ENCODE measurements at regions not wholly inside any gene's neighbourhood (a gene's known extent, or its start where the extent isn't known, plus 50 kb on each side); places are given as distances from the start of the nearest gene placed in this dataset.

- DNase-seq (ENCODE audit: low read depth), result no peak
- TF ChIP-seq, protein P1, sequence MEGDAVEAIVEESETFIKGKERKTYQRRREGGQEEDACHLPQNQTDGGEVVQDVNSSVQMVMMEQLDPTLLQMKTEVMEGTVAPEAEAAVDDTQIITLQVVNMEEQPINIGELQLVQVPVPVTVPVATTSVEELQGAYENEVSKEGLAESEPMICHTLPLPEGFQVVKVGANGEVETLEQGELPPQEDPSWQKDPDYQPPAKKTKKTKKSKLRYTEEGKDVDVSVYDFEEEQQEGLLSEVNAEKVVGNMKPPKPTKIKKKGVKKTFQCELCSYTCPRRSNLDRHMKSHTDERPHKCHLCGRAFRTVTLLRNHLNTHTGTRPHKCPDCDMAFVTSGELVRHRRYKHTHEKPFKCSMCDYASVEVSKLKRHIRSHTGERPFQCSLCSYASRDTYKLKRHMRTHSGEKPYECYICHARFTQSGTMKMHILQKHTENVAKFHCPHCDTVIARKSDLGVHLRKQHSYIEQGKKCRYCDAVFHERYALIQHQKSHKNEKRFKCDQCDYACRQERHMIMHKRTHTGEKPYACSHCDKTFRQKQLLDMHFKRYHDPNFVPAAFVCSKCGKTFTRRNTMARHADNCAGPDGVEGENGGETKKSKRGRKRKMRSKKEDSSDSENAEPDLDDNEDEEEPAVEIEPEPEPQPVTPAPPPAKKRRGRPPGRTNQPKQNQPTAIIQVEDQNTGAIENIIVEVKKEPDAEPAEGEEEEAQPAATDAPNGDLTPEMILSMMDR (conservative IDR thresholded peaks at IDR 0.05; ENCODE audit: low read length), result no peak
- no peak overlapping the region for H3K4me3 ChIP-seq (ENCODE audit: low read length)
These were observed 1219.4 kb upstream of the C9orf72 start for GRCh38 chr9:28792716-28793115.

DNA sequence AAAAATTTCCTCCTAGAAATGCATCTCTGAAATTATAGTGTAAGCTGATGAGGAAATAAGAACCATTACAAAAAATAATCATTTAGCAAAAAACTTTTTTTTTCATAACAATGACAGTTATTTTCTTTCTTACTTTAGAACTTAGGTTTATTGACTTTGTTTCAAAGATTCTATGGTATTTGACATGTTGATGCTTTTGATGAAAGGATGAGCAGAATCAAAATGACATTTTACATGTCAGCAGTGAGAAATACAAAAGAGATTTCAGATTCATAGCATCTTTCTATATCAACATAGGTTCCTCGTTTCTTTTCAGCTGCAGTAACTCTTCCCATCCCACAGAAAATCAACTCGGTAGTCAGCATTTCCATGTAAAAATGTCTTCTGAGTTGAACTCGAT lies 1226.6 kb upstream of the C9orf72 start:
- DNase-seq (ENCODE audit: low read depth), result no peak
- H3K4me3 ChIP-seq (ENCODE audit: low read length), result no peak overlapping the region
- TF ChIP-seq, protein P1 (conservative IDR thresholded peaks at IDR 0.05; ENCODE audit: low read length), result no peak

- TF ChIP-seq, protein P1 (conservative IDR thresholded peaks at IDR 0.05; ENCODE audit: low read length), result no peak
These were observed 1228.0 kb upstream of the C9orf72 start for GRCh38 chr9:28801144-28801799.

GRCh38 chr9:28805197-28805596 lies 1231.9 kb upstream of the C9orf72 start:
- no peak overlapping the region for H3K4me3 ChIP-seq (ENCODE audit: low read length)
- TF ChIP-seq, protein P1 (conservative IDR thresholded peaks at IDR 0.05; ENCODE audit: low read length), result no peak
- no peak for DNase-seq (ENCODE audit: low read depth)

More at GRCh38 chr9:28801144-28801799, 1228.0 kb upstream of the C9orf72 start:
- DNase-seq (ENCODE audit: low read depth), result no peak
- no peak overlapping the region for H3K4me3 ChIP-seq (ENCODE audit: low read length)

DNA sequence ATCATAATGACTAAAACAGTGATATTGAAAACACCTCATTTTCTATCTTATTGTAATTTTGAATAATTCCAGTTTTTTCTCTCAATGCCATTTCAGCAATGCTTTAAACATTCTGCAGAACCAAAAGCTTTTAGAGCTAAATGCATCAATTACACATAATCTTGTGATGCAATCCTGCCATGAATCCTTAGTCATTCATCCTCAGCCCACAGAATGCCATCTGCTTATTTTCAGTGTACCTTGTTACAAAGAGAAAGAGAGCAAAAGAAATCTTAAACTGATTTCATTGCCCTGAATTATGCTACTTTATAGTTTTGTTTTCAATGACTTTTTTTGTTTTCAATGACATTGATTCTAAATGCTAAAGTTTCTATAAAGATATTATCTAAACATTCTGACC lies 1234.8 kb upstream of the C9orf72 start:
- TF ChIP-seq, protein P1 (conservative IDR thresholded peaks at IDR 0.05; ENCODE audit: low read length), result no peak
- no peak for DNase-seq (ENCODE audit: low read depth)
- no peak overlapping the region for H3K4me3 ChIP-seq (ENCODE audit: low read length)

DNA sequence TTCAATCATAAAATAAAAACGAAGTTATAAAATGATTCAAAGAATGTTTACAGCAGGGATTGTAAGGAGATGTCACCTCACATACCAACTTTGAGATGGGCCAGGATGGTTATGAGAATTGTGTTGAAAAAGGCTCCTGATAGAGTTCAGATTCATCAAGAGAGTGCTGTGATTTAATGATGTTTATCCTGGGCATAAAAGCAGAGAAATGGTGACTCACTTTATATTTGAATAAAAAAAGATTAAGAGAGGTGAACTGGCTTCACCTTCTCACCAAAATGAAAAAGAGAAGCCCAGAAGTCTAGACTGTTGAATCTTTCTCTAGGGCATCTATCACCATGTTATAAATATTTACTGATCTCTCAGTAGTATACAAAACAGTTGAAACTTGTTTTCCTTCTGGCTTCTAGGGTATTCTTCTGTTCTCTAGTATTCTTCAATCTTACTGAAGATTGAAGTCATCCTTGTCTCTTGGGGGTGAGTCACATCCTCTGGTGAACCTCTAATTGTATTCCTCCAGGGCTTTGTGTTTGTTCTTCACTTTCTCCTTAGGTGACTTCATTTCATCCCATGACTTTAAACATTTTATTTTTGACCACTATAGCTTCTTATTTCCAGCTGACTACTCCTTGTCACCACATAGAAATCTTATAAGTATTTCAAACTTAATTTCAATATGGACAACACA lies 1237.3 kb upstream of the C9orf72 start:
- TF ChIP-seq, protein P1 (conservative IDR thresholded peaks at IDR 0.05; ENCODE audit: low read length), result no peak
- DNase-seq (ENCODE audit: low read depth), result no peak
- no peak overlapping the region for H3K4me3 ChIP-seq (ENCODE audit: low read length)

GRCh38 chr9:28820741-28821140 lies 1247.5 kb upstream of the C9orf72 start:
- TF ChIP-seq, protein P1 (conservative IDR thresholded peaks at IDR 0.05; ENCODE audit: low read length), result no peak
- H3K4me3 ChIP-seq (ENCODE audit: low read length), result no peak overlapping the region
- DNase-seq (ENCODE audit: low read depth), result no peak

All from AG10803 (cell line).